K562 (cell line): ENCODE measurements at regions not wholly inside any gene's neighbourhood (a gene's known extent, or its start where the extent isn't known, plus 50 kb on each side); places are given as distances from the start of the nearest gene placed in this dataset.

ENCODE experiments used
- ATAC-seq: fragments of 200-7000 bp; cut with Tn5 transposase; 3 replicates; pipeline ENCODE4 v1.9.1; 2020; ENCODE audit warnings: moderate library complexity
- BruUV-seq: library from RNA; stranded (reverse); fragments of 400-500 nt; replicated peaks from 2 replicates; lab custom pipeline; 2021; lab: Mats Ljungman, UMichigan
- CTCF ChIA-PET: fragments of 300-600 bp; formaldehyde crosslinking; extraction: SDS; loops from one replicate; lab custom pipeline; 2021; ENCODE audit warnings: low intra/inter-chr PET ratio; lab: Yijun Ruan, JAX
- POLR2A ChIA-PET: fragments of 300-600, 350-650 bp; sonication (Branson Sonifier 250); formaldehyde crosslinking; extraction: SDS; loops from one replicate; lab custom pipeline; 2021; ENCODE audit warnings: antibody characterized with exemption, inconsistent platforms; lab: Yijun Ruan, JAX
- DNase-seq, 4 experiments: peaks; one replicate each; pipeline versions ENCODE4 v3.0.0 to v3.0.0-alpha.2; 2011 to 2018; ENCODE audit warnings: low spot score in 3 of 4, mixed read lengths in 3 of 4; ENCODE audit errors: extremely low read depth in 1 of 4
- FAIRE-seq: peaks from 2 replicates; lab custom pipeline; 2011; peaks lifted over from hg19 to GRCh38; lab: Jason Lieb, UNC
- H2AFZ ChIP-seq: 2 replicates; pipeline ENCODE4 v1.6.0; 2011; ENCODE audit warnings: low read depth, low read length, control low read depth, inconsistent platforms
- H3K27ac ChIP-seq: fragments of 200-600 bp; 3 replicates; pipeline ENCODE4 v1.8.0; 2011; ENCODE audit warnings: low read depth, mild to moderate bottlenecking, control low read depth, inconsistent platforms, low read length, moderate library complexity, mixed read lengths; ENCODE audit errors: extremely low read depth
- H3K27me3 ChIP-seq, 2 experiments: fragments of 300-600 bp in 1 of 2; 2 replicates in 1 of 2; 3 replicates in 1 of 2; pipeline versions ENCODE4 v1.6.0 to v1.8.0; 2011; ENCODE audit warnings: inconsistent platforms in 2 of 2, low read length in 2 of 2, mild to moderate bottlenecking in 1 of 2, mixed read lengths in 1 of 2, moderate library complexity in 1 of 2; ENCODE audit not compliant: control insufficient read depth in 2 of 2, insufficient read depth in 2 of 2
- H3K36me3 ChIP-seq: fragments of 300-600 bp; 3 replicates; pipeline ENCODE4 v1.8.0; 2011; ENCODE audit warnings: mild to moderate bottlenecking, low read length, inconsistent platforms; ENCODE audit not compliant: control insufficient read depth, insufficient read depth
- H3K4me1 ChIP-seq, 2 experiments: fragments of 200-600 bp in 1 of 2; replicated peaks in 1 of 2; 2 replicates in 1 of 2; 3 replicates in 1 of 2; pipeline versions ENCODE4 v1.5.1 to v1.8.0; 2011; ENCODE audit warnings: inconsistent platforms in 2 of 2, low read length in 2 of 2, mild to moderate bottlenecking in 1 of 2, mixed read lengths in 1 of 2, moderate library complexity in 1 of 2; ENCODE audit not compliant: control insufficient read depth in 2 of 2, insufficient read depth in 2 of 2
- H3K4me2 ChIP-seq: 2 replicates; pipeline ENCODE4 v1.6.1; 2011; ENCODE audit warnings: low read length, control low read depth, inconsistent platforms, mixed read lengths; ENCODE audit not compliant: insufficient read depth
- H3K4me3 ChIP-seq: fragments of 200-600 bp; sonication (generic), shearing (Covaris generic); 2 replicates; pipeline ENCODE4 v1.5.1; 2016; ENCODE audit warnings: control low read depth, inconsistent platforms
- H3K79me2 ChIP-seq: fragments of 200-600 bp; 3 replicates; pipeline ENCODE4 v1.8.0; 2011; ENCODE audit warnings: low read length, inconsistent platforms; ENCODE audit not compliant: control insufficient read depth, insufficient read depth
- H3K9ac ChIP-seq, 2 experiments: 2 replicates each; pipeline versions ENCODE4 v1.6.0 to v1.6.1; 2011; ENCODE audit warnings: low read depth in 2 of 2, low read length in 2 of 2, control low read depth in 1 of 2, inconsistent platforms in 1 of 2, mild to moderate bottlenecking in 1 of 2, mixed read lengths in 1 of 2; ENCODE audit not compliant: insufficient read depth in 1 of 2
- H3K9me1 ChIP-seq: one replicate; pipeline ENCODE4 v1.6.0; 2011; ENCODE audit warnings: inconsistent platforms, mild to moderate bottlenecking, low read length, moderate library complexity; ENCODE audit not compliant: control insufficient read depth, insufficient read depth
- H3K9me3 ChIP-seq: replicated peaks from 2 replicates; pipeline ENCODE4 v1.5.1; 2011; ENCODE audit warnings: low read depth, low read length, inconsistent platforms; ENCODE audit not compliant: control insufficient read depth, insufficient read depth
- H4K20me1 ChIP-seq: replicated peaks from 2 replicates; pipeline ENCODE4 v1.6.1; 2011; ENCODE audit warnings: low read length, inconsistent platforms, mixed read lengths; ENCODE audit not compliant: control insufficient read depth, insufficient read depth
- ARNT ChIP-seq, 2 experiments: fragments of 450-650 bp; IDR thresholded peaks; 2 replicates each; pipeline ENCODE4 v1.6.1; 2016; ENCODE audit warnings: mild to moderate bottlenecking in 1 of 2
- ETV5 ChIP-seq: sonication (generic); formaldehyde crosslinking; IDR thresholded peaks from 2 replicates; pipeline ENCODE4 v1.4.0; 2020; ENCODE audit warnings: low read depth, mild to moderate bottlenecking, missing genetic modification reagents
- FOSL1 ChIP-seq: fragments of 200-800 bp; sonication (Bioruptor generic); conservative IDR thresholded peaks from 2 replicates; pipeline ENCODE4 v1.6.1; 2016; ENCODE audit warnings: missing genetic modification characterization, missing compliant biosample characterization
- HBP1 ChIP-seq: fragments of 450-650 bp; formaldehyde crosslinking; IDR thresholded peaks from 2 replicates; pipeline ENCODE4 v1.4.0; 2022; ENCODE audit warnings: missing genetic modification characterization
- HMGXB4 ChIP-seq: sonication (generic); formaldehyde crosslinking; IDR thresholded peaks from 2 replicates; pipeline ENCODE4 v1.8.1; 2023; ENCODE audit warnings: mild to moderate bottlenecking, missing genetic modification reagents
- KDM4B ChIP-seq, 2 experiments: fragments of 450-650 bp in 1 of 2; sonication (generic) in 1 of 2; IDR thresholded peaks; 2 replicates each; pipeline ENCODE4 v1.6.1; 2016 to 2017; ENCODE audit warnings: borderline replicate concordance in 2 of 2, antibody characterized with exemption in 1 of 2, low read depth in 1 of 2, mild to moderate bottlenecking in 1 of 2
- NELFE ChIP-seq: IDR thresholded peaks from 2 replicates; pipeline ENCODE4 v1.6.1; 2011; ENCODE audit warnings: mild to moderate bottlenecking; ENCODE audit not compliant: insufficient read depth, insufficient read length
- NFE2L1 ChIP-seq: fragments of 450-650 bp; IDR thresholded peaks from 2 replicates; pipeline ENCODE4 v1.6.1; 2016; ENCODE audit warnings: missing genetic modification characterization, low read depth, mild to moderate bottlenecking, missing compliant biosample characterization, moderate library complexity, borderline replicate concordance
- SPI1 ChIP-seq: IDR thresholded peaks from 2 replicates; pipeline ENCODE4 v1.6.1; 2011; ENCODE audit warnings: low read depth, low read length, control low read depth, borderline replicate concordance
- SREBF1 ChIP-seq: fragments of 150-350 bp; IDR thresholded peaks from 2 replicates; pipeline ENCODE4 v1.6.1; 2014; ENCODE audit warnings: antibody characterized with exemption, low read depth, low read length, borderline replicate concordance
- SRSF3 ChIP-seq: fragments of 200-400 bp; formaldehyde crosslinking; IDR thresholded peaks from 2 replicates; pipeline ENCODE4 v1.6.1; 2016; ENCODE audit warnings: mild to moderate bottlenecking, low read length, moderate library complexity; ENCODE audit not compliant: insufficient read depth
- THRA ChIP-seq: fragments of 450-650 bp; IDR thresholded peaks from 2 replicates; pipeline ENCODE4 v1.6.1; 2017; ENCODE audit warnings: mild to moderate bottlenecking, moderate library complexity
- THRB ChIP-seq: fragments of 450-650 bp; formaldehyde crosslinking; conservative IDR thresholded peaks from 2 replicates; pipeline ENCODE4 v1.4.0; 2022; ENCODE audit warnings: mild to moderate bottlenecking, missing genetic modification characterization
- ZNF395 ChIP-seq: fragments of 200-800 bp; sonication (Bioruptor generic); IDR thresholded peaks from 2 replicates; pipeline ENCODE4 v1.6.1; 2017; ENCODE audit warnings: missing genetic modification characterization, missing compliant biosample characterization
- WGBS: fragments of 100-300 bp; shearing (Covaris generic); methylation state at CpG from one replicate; pipeline ENCODE4 v1.1.6; 2016; ENCODE audit warnings: low coverage, mixed read lengths; ENCODE audit not compliant: insufficient coverage; ENCODE audit errors: missing lambda C conversion rate; 5-methylcytosine and 5-hydroxymethylcytosine counted together
- in situ Hi-C: fragments of 300-500 bp; cut with MboI; formaldehyde crosslinking; loops from 4 replicates; pipeline ENCODE4 v1.15.0; 2018; ENCODE audit warnings: inconsistent platforms, mixed read lengths
- intact Hi-C: fragments of 100-400 bp; cut with micrococcal nuclease; formaldehyde crosslinking; loops from 2 replicates; pipeline ENCODE4 v1.14.2; 2022

GRCh38 chr12:73947326-73948026 is 590.2 kb upstream of the ATXN7L3B start:
- no peaks in the 10 kb centered on the region for H4K20me1 ChIP-seq
- ATAC-seq (no peak), FAIRE-seq (no peak), DNase-seq (no peak)
- no peaks in the 10 kb centered on the region for H3K4me1 ChIP-seq
- no peak overlapping the region for H3K27ac ChIP-seq
- no peak overlapping the region for H3K4me3 ChIP-seq
- WGBS, result 3% methylated on average over 8 of the region's 8 CpGs
- H3K9me3 ChIP-seq, result no peaks in the 10 kb centered on the region
- no peaks in the 10 kb centered on the region for H3K79me2 ChIP-seq
- no peak overlapping the region for H2AFZ ChIP-seq
- intact Hi-C loops (no loop called here), in situ Hi-C loops (no loop called here)
- no peaks in the 10 kb centered on the region for H3K9me1 ChIP-seq
- no peak overlapping the region for H3K4me2 ChIP-seq
- no peak overlapping the region for H3K9ac ChIP-seq
- BruUV-seq, result no TSS peak
- H3K36me3 ChIP-seq, result no peaks in the 10 kb centered on the region
- no peaks in the 10 kb centered on the region for H3K27me3 ChIP-seq
- ChIA-PET CTCF (no interaction called here), POLR2A (no interaction called here)
- no peak for TF ChIP-seq ARNT (IDR thresholded peaks at IDR 0.05)
- no peak for TF ChIP-seq SREBF1
- no peak for TF ChIP-seq THRA
- no peak for TF ChIP-seq THRB (CRISPR knock-in tag)
- TF ChIP-seq ETV5 (CRISPR knock-in tag), result no peak
- TF ChIP-seq SPI1, result no peak
- no peak for TF ChIP-seq KDM4B (IDR thresholded peaks at IDR 0.05; ENCODE audit: borderline replicate concordance in 2 of 2, low read depth in 1 of 2)
- TF ChIP-seq HMGXB4 (CRISPR knock-in tag), result no peak
- TF ChIP-seq ZNF395 (CRISPR knock-in tag), result no peak
- TF ChIP-seq FOSL1, result no peak
- no peak for TF ChIP-seq HBP1 (CRISPR knock-in tag)
- TF ChIP-seq NELFE, result no peak
- TF ChIP-seq NFE2L1 (tag), result no peak
- no peak for TF ChIP-seq SRSF3
